ENCODE measurements at regions not wholly inside any gene's neighbourhood (a gene's known extent, or its start where the extent isn't known, plus 50 kb on each side); places are given as distances from the start of the nearest gene placed in this dataset.

- no peak for DNase-seq (ENCODE audit: low read depth)
Observed at GRCh38 chr2:71936076-71937030, 211.3 kb downstream of the CYP26B1 start.

GRCh38 chr2:71935262-71935848, 212.3 kb downstream of the CYP26B1 start:
- no peak for DNase-seq (ENCODE audit: low read depth)

- DNase-seq (ENCODE audit: low read depth), result no peak
Observed at GRCh38 chr2:71934595-71935261, 212.9 kb downstream of the CYP26B1 start.

GRCh38 chr2:71934320-71934593, 213.4 kb downstream of the CYP26B1 start:
- DNase-seq (ENCODE audit: low read depth), result no peak

GRCh38 chr2:71933467-71934319, 214.0 kb downstream of the CYP26B1 start:
- no peak for DNase-seq (ENCODE audit: low read depth)

GRCh38 chr2:71932780-71933466, 214.7 kb downstream of the CYP26B1 start:
- no peak for DNase-seq (ENCODE audit: low read depth)

GRCh38 chr2:71932037-71932779, 215.5 kb downstream of the CYP26B1 start:
- DNase-seq (ENCODE audit: low read depth), result no peak

GRCh38 chr2:71930049-71930681, 217.5 kb downstream of the CYP26B1 start:
- no peak for DNase-seq (ENCODE audit: low read depth)

GRCh38 chr2:71929482-71929772, 218.2 kb downstream of the CYP26B1 start:
- DNase-seq (ENCODE audit: low read depth), result no peak

- no peak for DNase-seq (ENCODE audit: low read depth)
Observed at GRCh38 chr2:71928734-71929481, 218.8 kb downstream of the CYP26B1 start.

GRCh38 chr2:71927757-71928715, 219.6 kb downstream of the CYP26B1 start:
- no peak for DNase-seq (ENCODE audit: low read depth)

GRCh38 chr2:71926876-71927756, 220.5 kb downstream of the CYP26B1 start:
- no peak for DNase-seq (ENCODE audit: low read depth)

- DNase-seq (ENCODE audit: low read depth), result no peak
Observed at GRCh38 chr2:71926089-71926447, 221.6 kb downstream of the CYP26B1 start.

- DNase-seq (ENCODE audit: low read depth), result no peak
Observed at GRCh38 chr2:71925268-71926088, 222.2 kb downstream of the CYP26B1 start.

GRCh38 chr2:71923887-71924533, 223.7 kb downstream of the CYP26B1 start:
- peak; percentile 47 for DNase-seq (ENCODE audit: low read depth)

- DNase-seq (ENCODE audit: low read depth), result no peak
Observed at GRCh38 chr2:71923143-71923525, 224.5 kb downstream of the CYP26B1 start.

Data from activated T-cell treated with anti-CD3 and anti-CD28 coated beads for 24 hours (primary cell).